Bronchial epithelial cell (primary cell): ENCODE measurements at regions not wholly inside any gene's neighbourhood (a gene's known extent, or its start where the extent isn't known, plus 50 kb on each side); places are given as distances from the start of the nearest gene placed in this dataset.

Source experiments
- DNase-seq: peaks from one replicate; pipeline ENCODE4 v3.0.0-alpha.2; 2010; ENCODE audit warnings: low read depth
- FAIRE-seq: peaks from 2 replicates; lab custom pipeline; 2011; peaks lifted over from hg19 to GRCh38; lab: Jason Lieb, UNC
- H3K27me3 ChIP-seq: 2 replicates; pipeline ENCODE4 v1.5.1; 2011; ENCODE audit warnings: low read length; ENCODE audit not compliant: control insufficient read depth, insufficient read depth
- H3K36me3 ChIP-seq: 2 replicates; pipeline ENCODE4 v1.5.1; 2011; ENCODE audit warnings: low read length; ENCODE audit not compliant: control insufficient read depth, insufficient read depth
- H3K4me3 ChIP-seq: 2 replicates; pipeline ENCODE4 v1.5.1; 2011; ENCODE audit warnings: mild to moderate bottlenecking, low read depth, low read length, control low read depth
- TF ChIP-seq, protein P1 (sequence below): IDR thresholded peaks from 2 replicates; pipeline ENCODE4 v1.5.1; 2011; ENCODE audit warnings: mild to moderate bottlenecking, moderate library complexity, low read length, control low read depth, inconsistent platforms; ENCODE audit not compliant: insufficient read depth, severe bottlenecking

DNA sequence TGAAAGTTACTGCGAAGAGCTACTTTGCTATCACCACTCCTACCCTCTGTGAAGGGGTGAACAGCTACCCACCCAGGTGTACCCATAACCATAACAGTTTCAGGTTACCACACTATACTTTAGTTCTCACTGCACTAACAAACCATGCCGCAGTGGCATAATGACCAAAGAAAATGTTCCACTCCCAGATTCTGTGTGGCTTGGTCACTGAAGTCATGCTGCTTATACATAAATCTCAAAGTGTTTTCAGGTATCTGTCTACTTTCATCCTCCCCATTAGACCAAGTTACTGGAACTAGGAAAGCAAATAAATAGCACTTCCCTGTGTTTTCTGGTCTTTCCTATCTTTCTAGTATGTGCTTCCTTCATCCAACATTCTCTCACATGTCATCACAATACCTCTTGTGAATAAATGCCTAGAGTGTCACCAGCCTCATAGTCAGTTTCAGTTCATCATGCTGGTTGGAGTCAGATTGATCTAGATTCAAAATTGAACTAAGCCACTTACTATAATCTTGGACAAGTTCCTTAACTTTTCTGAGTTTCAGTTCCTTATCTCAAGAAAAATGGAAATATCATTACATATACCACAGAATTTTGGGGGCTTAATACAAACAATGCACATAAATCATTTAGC lies 293.6 kb downstream of the FSIP2 start:
- H3K4me3 ChIP-seq, result no peak overlapping the region
- TF ChIP-seq, protein P1, sequence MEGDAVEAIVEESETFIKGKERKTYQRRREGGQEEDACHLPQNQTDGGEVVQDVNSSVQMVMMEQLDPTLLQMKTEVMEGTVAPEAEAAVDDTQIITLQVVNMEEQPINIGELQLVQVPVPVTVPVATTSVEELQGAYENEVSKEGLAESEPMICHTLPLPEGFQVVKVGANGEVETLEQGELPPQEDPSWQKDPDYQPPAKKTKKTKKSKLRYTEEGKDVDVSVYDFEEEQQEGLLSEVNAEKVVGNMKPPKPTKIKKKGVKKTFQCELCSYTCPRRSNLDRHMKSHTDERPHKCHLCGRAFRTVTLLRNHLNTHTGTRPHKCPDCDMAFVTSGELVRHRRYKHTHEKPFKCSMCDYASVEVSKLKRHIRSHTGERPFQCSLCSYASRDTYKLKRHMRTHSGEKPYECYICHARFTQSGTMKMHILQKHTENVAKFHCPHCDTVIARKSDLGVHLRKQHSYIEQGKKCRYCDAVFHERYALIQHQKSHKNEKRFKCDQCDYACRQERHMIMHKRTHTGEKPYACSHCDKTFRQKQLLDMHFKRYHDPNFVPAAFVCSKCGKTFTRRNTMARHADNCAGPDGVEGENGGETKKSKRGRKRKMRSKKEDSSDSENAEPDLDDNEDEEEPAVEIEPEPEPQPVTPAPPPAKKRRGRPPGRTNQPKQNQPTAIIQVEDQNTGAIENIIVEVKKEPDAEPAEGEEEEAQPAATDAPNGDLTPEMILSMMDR, result no peak
- DNase-seq (no peak), FAIRE-seq (no peak)
- no peaks in the 10 kb centered on the region for H3K36me3 ChIP-seq
- H3K27me3 ChIP-seq, result no peaks in the 10 kb centered on the region

DNA sequence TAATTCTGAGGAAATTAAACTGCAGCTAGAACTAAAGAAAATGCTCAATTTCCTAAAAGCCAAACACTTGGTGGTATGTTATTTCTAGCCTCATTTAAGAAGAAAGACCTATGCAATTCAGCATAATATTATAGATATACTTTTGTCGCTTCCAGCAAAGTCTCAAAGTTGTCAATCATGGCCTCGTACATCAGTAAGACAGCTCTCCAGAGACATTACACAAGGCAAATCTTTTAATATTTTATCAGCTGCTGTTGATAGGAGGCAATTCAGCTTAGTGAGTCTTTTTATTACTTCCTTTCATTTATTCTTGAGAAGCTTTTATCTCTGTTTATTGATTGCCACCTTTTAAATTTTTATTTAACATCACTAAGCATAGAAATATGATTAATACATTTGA lies 294.3 kb downstream of the FSIP2 start:
- Histone ChIP-seq H3K27me3 (no peaks in the 10 kb centered on the region), H3K4me3 (no peak overlapping the region), H3K36me3 (no peaks in the 10 kb centered on the region)
- TF ChIP-seq, protein P1, result no peak
- no peak for DNase-seq
- no peak for FAIRE-seq

DNA sequence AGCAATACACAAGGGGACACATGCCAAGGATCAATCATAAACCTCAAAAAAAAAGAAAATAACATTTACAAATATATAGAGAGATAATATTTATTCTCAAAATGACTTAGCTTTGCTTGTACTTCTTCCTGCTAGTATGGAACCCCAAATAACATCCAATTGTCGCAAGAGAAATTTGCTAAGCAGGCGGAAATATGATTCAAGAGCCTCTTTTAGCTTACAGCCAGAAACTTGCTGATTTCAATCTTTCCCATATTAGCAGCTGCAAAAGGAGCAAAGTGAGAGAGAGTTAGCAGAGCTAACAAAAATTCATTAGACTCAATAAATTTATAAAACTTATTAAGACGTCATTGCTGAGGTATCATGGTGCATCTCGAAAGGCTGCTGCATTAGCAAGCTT lies 294.9 kb downstream of the FSIP2 start:
- FAIRE-seq, result no peak
- DNase-seq, result no peak
- TF ChIP-seq, protein P1, result no peak
- no peak overlapping the region for H3K4me3 ChIP-seq
- no peaks in the 10 kb centered on the region for H3K36me3 ChIP-seq
- no peaks in the 10 kb centered on the region for H3K27me3 ChIP-seq

DNA sequence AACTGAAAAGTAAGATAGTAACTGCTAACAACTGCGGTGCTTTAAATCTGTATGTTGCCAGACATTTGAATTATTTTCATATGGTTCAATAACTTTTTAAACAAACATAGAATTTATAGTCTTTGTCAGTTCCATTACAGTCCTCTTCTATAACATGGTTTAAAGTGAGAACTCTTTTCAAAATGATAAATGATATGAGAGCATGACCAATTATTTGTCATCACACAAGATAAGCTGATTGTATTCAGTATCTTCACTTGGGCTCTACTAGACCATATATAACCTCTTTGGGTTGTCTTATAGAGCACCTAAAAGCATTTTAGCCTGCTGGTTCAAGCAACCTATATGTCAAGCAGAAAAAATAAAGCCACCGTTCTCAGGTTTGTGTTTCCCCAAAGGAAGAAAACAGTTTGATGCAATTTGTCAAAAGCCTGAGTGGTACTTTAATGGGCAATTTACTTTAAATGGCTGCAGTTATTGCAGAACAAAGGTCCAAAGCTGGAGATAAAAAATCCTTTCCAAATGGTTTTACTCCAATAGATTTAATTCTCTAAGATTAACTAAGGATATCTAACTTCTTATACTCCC lies 298.4 kb downstream of the FSIP2 start:
- DNase-seq, result no peak
- H3K36me3 ChIP-seq, result no peaks in the 10 kb centered on the region
- no peak overlapping the region for H3K4me3 ChIP-seq
- H3K27me3 ChIP-seq, result no peaks in the 10 kb centered on the region
- no peak for FAIRE-seq
- TF ChIP-seq, protein P1, result no peak

DNA sequence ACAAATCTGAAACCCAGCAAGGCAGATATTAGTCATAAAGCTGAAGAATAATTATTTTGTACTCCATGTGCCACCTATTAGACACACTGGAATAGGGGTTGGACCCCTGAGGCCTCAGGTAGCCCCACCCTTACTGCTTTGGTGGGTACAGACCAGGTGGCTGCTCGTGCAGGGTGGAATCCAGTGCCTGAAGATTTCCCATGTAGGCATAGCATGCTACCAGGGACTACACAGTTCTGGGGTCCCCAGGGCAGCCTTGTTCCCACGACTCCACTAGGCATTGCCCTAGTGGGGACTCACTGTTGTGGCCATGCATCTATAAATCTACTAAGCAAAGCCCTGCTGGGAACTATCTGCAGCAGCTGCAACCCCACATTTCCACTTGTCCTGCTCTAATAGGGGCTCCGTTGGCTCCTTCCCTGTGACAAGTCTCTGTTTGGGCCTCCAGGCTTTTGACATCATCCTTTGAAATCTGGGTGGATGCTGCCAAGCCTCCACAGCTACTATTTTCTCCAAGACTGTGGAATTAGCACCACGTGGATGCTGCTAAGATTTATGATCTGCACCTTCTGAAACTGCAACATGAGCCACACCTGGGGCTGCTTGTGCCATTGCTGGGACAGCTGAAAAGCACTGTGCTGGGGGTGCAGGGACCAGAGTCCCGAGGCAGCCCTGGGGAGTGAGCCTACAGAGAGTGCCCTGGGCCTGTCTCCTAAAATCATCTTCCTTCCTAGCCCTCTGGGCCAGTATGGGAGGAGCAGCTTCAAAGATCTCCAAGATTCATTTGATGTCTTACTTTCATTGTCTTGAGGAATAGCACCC lies 303.8 kb downstream of the FSIP2 start:
- FAIRE-seq (peak; percentile 7), DNase-seq (no peak)
- TF ChIP-seq, protein P1, result no peak
- Histone ChIP-seq H3K36me3 (no peaks in the 10 kb centered on the region), H3K4me3 (no peak overlapping the region), H3K27me3 (no peaks in the 10 kb centered on the region)
